ENCODE measurements at regions not wholly inside any gene's neighbourhood (a gene's known extent, or its start where the extent isn't known, plus 50 kb on each side); places are given as distances from the start of the nearest gene placed in this dataset.

- TF ChIP-seq CTCF (IDR thresholded peaks at IDR 0.05) (no peak), POLR2A (IDR thresholded peaks at IDR 0.05) (no peak)
Observed at GRCh38 chr3:174767853-174768382, 91.2 kb upstream of the NAALADL2 start.
